Fibroblast of lung (primary cell): ENCODE measurements at regions not wholly inside any gene's neighbourhood (a gene's known extent, or its start where the extent isn't known, plus 50 kb on each side); places are given as distances from the start of the nearest gene placed in this dataset.

Experiments
- CTCF ChIP-seq, 2 donors: IDR thresholded peaks in 1 of 2; conservative IDR thresholded peaks in 1 of 2; 1 replicate in 1 of 2; 2 replicates in 1 of 2; pipeline ENCODE4 v1.5.1; 2011 to 2012; ENCODE audit warnings: low read length in 2 of 2, control low read depth in 1 of 2, inconsistent platforms in 1 of 2, low read depth in 1 of 2, mild to moderate bottlenecking in 1 of 2
- EZH2 ChIP-seq: IDR thresholded peaks from 2 replicates; pipeline ENCODE4 v1.5.1; 2012; ENCODE audit warnings: low read length, control low read depth, mild to moderate bottlenecking; ENCODE audit errors: missing control alignments

- TF ChIP-seq CTCF (conservative IDR thresholded peaks at IDR 0.05 in 1 of 2, IDR thresholded peaks at IDR 0.05 in 1 of 2; ENCODE audit: low read depth in 1 of 2, low read length in 2 of 2) (no peak), EZH2 (no peak)
Measured at GRCh38 chr4:100969925-100970324, 377.4 kb downstream of the PPP3CA start.
